SK-N-MC (cell line): ENCODE measurements at regions not wholly inside any gene's neighbourhood (a gene's known extent, or its start where the extent isn't known, plus 50 kb on each side); places are given as distances from the start of the nearest gene placed in this dataset.

ENCODE experiments used
- EZH2 ChIP-seq: fragments of 200-600 bp; sonication (generic); IDR thresholded peaks from one replicate; pipeline ENCODE4 v1.6.1; 2017; ENCODE audit warnings: antibody characterized with exemption
- FOXP2 ChIP-seq: optimal IDR thresholded peaks from 2 replicates; pipeline ENCODE3; 2011; ENCODE audit warnings: mild to moderate bottlenecking, moderate library complexity; ENCODE audit not compliant: insufficient read depth; ENCODE audit errors: extremely low read length, control extremely low read depth
- POLR2AphosphoS5 ChIP-seq: IDR thresholded peaks from 2 replicates; pipeline ENCODE4 v1.6.1; 2012; ENCODE audit warnings: mild to moderate bottlenecking, low read depth, low read length, borderline replicate concordance

GRCh38 chr16:26394409-26394808, 672.3 kb upstream of the C16orf82 start:
- TF ChIP-seq EZH2: no peak
- TF ChIP-seq POLR2AphosphoS5: no peak
- TF ChIP-seq FOXP2: no peak
